Pancreas (tissue), 10 donors: ENCODE measurements at regions not wholly inside any gene's neighbourhood (a gene's known extent, or its start where the extent isn't known, plus 50 kb on each side); places are given as distances from the start of the nearest gene placed in this dataset.

ENCODE experiments used
- ATAC-seq, 4 donors: fragments of 200-7000 bp; cut with Tn5 transposase; one replicate each; pipeline versions ENCODE4 v1.8.0 to v1.9.1; 2020; ENCODE audit warnings: mild to moderate bottlenecking in 4 of 4, moderate library complexity in 4 of 4
- DNase-seq, 6 donors: peaks; one replicate each; pipeline ENCODE4 v3.0.0-alpha.2; 2020
- FAIRE-seq: peaks from 2 replicates; lab custom pipeline; 2012; peaks lifted over from hg19 to GRCh38; lab: Jason Lieb, UNC
- H3K27ac ChIP-seq, 4 donors: fragments of 200-600 bp; sonication (generic); 1 replicate in 3 of 4; 2 replicates in 1 of 4; pipeline versions ENCODE4 v1.5.0 to v1.8.0; 2020
- H3K27me3 ChIP-seq, 4 donors: fragments of 200-600 bp; one replicate each; pipeline ENCODE4 v1.8.0; 2021
- H3K36me3 ChIP-seq, 3 donors: fragments of 200-600 bp; sonication (generic) in 1 of 3; one replicate each; pipeline versions ENCODE4 v1.5.0 to v1.8.0; 2020 to 2021
- H3K4me1 ChIP-seq, 3 donors: fragments of 200-600 bp; one replicate each; pipeline ENCODE4 v1.8.0; 2021
- H3K4me3 ChIP-seq, 4 donors: fragments of 200-600 bp; sonication (generic) in 2 of 4; one replicate each; pipeline versions ENCODE4 v1.5.0 to v1.8.0; 2020 to 2021
- H3K9me3 ChIP-seq, 4 donors: fragments of 200-600 bp; one replicate each; pipeline ENCODE4 v1.8.0; 2021
- CTCF ChIP-seq, 4 donors: fragments of 200-600 bp; sonication (generic) in 3 of 4; IDR thresholded peaks; one replicate each; pipeline versions ENCODE4 v1.5.0 to v1.8.0; 2021; ENCODE audit warnings: antibody characterized with exemption in 4 of 4
- WGBS, 2 donors: extraction: QIAGEN DNeasy Blood & Tissue Kit; methylation state at CpG; one replicate each; pipeline ENCODE4 v1.1.7; 2013; 5-methylcytosine and 5-hydroxymethylcytosine counted together
- intact Hi-C, 3 donors: fragments of 100-400 bp; cut with DNase I; formaldehyde crosslinking; loops; one replicate each; pipeline versions ENCODE4 v1.11.1 to v1.14.2; 2022
- donor health status: healthy with polysubstance abuse.
- donor health status: DM: no; HTN: no; CAD: no; lungs with moderate emphysema.
- donor health status: DM: no; HTN: no; CAD: no.
- donor health status: control.
- donor health status: control.
- donor health status: Bipolar disorder and iron deficiency.
- donor health status: DM: yes; HTN: yes; CAD: no.
- donor health status: DM: no; HTN: no; CAD: no.
- donor health status: DM: no; HTN: no; CAD: no.
- donor health status: DM: yes; HTN: yes; CAD: no.

GRCh38 chr13:106233134-106233735 lies 302.2 kb downstream of the EFNB2 start:
- no peak for TF ChIP-seq CTCF (IDR thresholded peaks at IDR 0.05)
- H3K27me3 ChIP-seq: no peaks in the 10 kb centered on the region
- DNase-seq (no peak), FAIRE-seq (no peak), ATAC-seq (no peak)
- no peaks in the 10 kb centered on the region for H3K9me3 ChIP-seq
- no peak overlapping the region for H3K27ac ChIP-seq
- intact Hi-C loops: no loop called here
- 58 to 88% methylated on average over 1 of the region's 1 CpG for whole genome bisulfite sequencing, 2 donors
- no peak overlapping the region for H3K4me3 ChIP-seq
- no peaks in the 10 kb centered on the region for H3K4me1 ChIP-seq
- H3K36me3 ChIP-seq: no peaks in the 10 kb centered on the region

GRCh38 chr13:106232681-106233080 lies 302.8 kb downstream of the EFNB2 start:
- no peak for ATAC-seq
- no peak for DNase-seq
- no peaks in the 10 kb centered on the region for H3K9me3 ChIP-seq
- H3K27ac ChIP-seq: no peak overlapping the region
- H3K4me3 ChIP-seq: no peak overlapping the region
- FAIRE-seq: no peak
- no peak for TF ChIP-seq CTCF (IDR thresholded peaks at IDR 0.05)
- H3K36me3 ChIP-seq: no peaks in the 10 kb centered on the region
- no peaks in the 10 kb centered on the region for H3K4me1 ChIP-seq
- intact Hi-C loops: no loop called here
- no peaks in the 10 kb centered on the region for H3K27me3 ChIP-seq
- WGBS, 2 donors: 30 to 32% methylated on average over 3 of the region's 3 CpGs

GRCh38 chr13:106230450-106230849 lies 305.0 kb downstream of the EFNB2 start:
- intact Hi-C loops: no loop called here
- FAIRE-seq: no peak
- H3K27ac ChIP-seq: no peak overlapping the region
- H3K9me3 ChIP-seq: no peaks in the 10 kb centered on the region
- no peak for TF ChIP-seq CTCF (IDR thresholded peaks at IDR 0.05)
- ATAC-seq: peak in 2 of 4 donors; percentile 16 to 51
- H3K4me1 ChIP-seq: no peaks in the 10 kb centered on the region
- 49 to 100% methylated on average over 1 of the region's 1 CpG for WGBS, 2 donors
- H3K27me3 ChIP-seq: no peaks in the 10 kb centered on the region
- H3K36me3 ChIP-seq: no peaks in the 10 kb centered on the region
- DNase-seq: no peak
- H3K4me3 ChIP-seq: no peak overlapping the region

- intact Hi-C loops: no loop called here
- 41 to 56% methylated on average over 2 of the region's 2 CpGs for WGBS, 2 donors
- DNase-seq (no peak), ATAC-seq (no peak), FAIRE-seq (no peak)
- TF ChIP-seq CTCF (IDR thresholded peaks at IDR 0.05): no peak
- Histone ChIP-seq H3K36me3 (no peaks in the 10 kb centered on the region), H3K27me3 (no peaks in the 10 kb centered on the region), H3K27ac (no peak overlapping the region), H3K9me3 (no peaks in the 10 kb centered on the region), H3K4me1 (no peaks in the 10 kb centered on the region), H3K4me3 (no peak overlapping the region)
Observed at GRCh38 chr13:106225126-106225525, 310.3 kb downstream of the EFNB2 start.

GRCh38 chr13:106220211-106220610 lies 315.3 kb downstream of the EFNB2 start:
- no peaks in the 10 kb centered on the region for H3K27me3 ChIP-seq
- no peak overlapping the region for H3K4me3 ChIP-seq
- no peak for TF ChIP-seq CTCF (IDR thresholded peaks at IDR 0.05)
- H3K36me3 ChIP-seq: no peaks in the 10 kb centered on the region
- 80 to 88% methylated on average over 3 of the region's 3 CpGs for WGBS, 2 donors
- no peaks in the 10 kb centered on the region for H3K4me1 ChIP-seq
- DNase-seq: no peak
- ATAC-seq: no peak
- H3K27ac ChIP-seq: no peak overlapping the region
- no peak for FAIRE-seq
- intact Hi-C loops: no loop called here
- H3K9me3 ChIP-seq: no peaks in the 10 kb centered on the region
